Erythroblast (primary cell): ENCODE measurements at regions not wholly inside any gene's neighbourhood (a gene's known extent, or its start where the extent isn't known, plus 50 kb on each side); places are given as distances from the start of the nearest gene placed in this dataset.

Experiments
- GATA1 ChIP-seq: IDR thresholded peaks from 2 replicates; pipeline ENCODE4 v1.6.1; 2011; ENCODE audit warnings: low read depth, mild to moderate bottlenecking, control low read depth, low read length, moderate library complexity
- POLR2A ChIP-seq: IDR thresholded peaks from 2 replicates; pipeline ENCODE4 v1.6.1; 2011; ENCODE audit warnings: mild to moderate bottlenecking, low read length

DNA sequence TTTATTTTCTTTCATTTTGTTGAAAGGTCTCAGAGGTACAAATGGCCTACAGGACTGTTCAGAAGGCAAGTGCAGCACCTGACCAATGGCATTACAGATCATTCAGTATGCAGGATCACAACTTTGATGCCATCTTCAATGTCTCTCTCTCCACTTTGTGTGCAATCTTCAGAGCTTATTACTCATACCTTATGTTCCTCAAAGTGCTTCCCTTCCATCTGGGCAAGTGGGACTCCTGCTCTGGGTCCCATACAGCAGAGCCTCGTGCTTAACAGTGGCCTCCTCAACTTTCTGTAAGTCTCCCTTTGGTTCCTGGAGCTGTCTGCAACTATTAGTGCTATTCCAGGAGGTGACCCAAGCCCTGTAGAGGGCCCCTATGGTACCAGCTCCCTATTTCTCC is 358.4 kb upstream of the RPS23 start:
- TF ChIP-seq POLR2A (no peak), GATA1 (no peak)
